ENCODE measurements at regions not wholly inside any gene's neighbourhood (a gene's known extent, or its start where the extent isn't known, plus 50 kb on each side); places are given as distances from the start of the nearest gene placed in this dataset.

DNA sequence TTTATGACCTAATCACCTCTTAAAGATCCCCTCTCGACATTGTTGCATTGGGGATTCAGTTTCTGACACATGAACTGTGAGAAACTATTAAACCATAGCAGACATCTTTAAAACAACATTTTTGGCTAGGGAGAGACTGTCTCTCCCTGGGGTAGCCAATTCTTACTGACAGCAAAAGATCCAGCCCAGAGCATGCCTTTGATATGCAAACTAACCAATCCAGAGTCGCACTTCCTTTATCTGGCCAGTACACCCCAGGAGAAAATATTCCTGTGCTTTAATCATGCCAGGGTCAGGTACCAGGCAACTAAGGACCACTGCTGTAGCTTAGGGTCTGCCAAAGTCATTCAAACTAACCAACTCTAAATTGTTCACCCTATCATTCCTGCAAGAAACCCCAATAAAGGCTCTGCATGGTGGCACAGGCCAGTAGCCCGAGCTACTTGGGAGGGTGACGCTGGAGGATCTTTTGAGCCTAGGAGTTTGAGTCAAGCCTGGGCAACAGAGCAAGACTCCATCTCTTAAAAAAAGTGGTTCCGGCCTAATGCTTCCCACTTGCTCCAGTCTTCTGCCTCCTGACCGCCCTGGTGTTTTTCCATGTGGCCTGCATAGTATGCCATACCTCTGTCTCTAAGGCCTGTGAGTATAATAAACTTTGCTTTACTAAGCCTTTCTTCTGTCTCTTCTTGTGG, 62.3 kb upstream of the DAPK1 start:
- Histone ChIP-seq H3K27ac (replicated peaks in 1 of 4) (no peak overlapping the region), H3K27me3 (no peaks in the 10 kb centered on the region), H3K4me3 (no peak overlapping the region), H3K9me3 (no peaks in the 10 kb centered on the region), H3K36me3 (no peaks in the 10 kb centered on the region), H3K4me1 (no peaks in the 10 kb centered on the region)
- no peak for DNase-seq (ENCODE audit: extremely low spot score)
- intact Hi-C loops (cut with DNase I) = no loop called here
- TF ChIP-seq POLR2AphosphoS5 (IDR thresholded peaks at IDR 0.05) = no peak
- TF ChIP-seq EP300 (IDR thresholded peaks at IDR 0.05) = no peak
- no peak for TF ChIP-seq POLR2A (IDR thresholded peaks at IDR 0.05; ENCODE audit: low read depth)
- TF ChIP-seq, protein P1, sequence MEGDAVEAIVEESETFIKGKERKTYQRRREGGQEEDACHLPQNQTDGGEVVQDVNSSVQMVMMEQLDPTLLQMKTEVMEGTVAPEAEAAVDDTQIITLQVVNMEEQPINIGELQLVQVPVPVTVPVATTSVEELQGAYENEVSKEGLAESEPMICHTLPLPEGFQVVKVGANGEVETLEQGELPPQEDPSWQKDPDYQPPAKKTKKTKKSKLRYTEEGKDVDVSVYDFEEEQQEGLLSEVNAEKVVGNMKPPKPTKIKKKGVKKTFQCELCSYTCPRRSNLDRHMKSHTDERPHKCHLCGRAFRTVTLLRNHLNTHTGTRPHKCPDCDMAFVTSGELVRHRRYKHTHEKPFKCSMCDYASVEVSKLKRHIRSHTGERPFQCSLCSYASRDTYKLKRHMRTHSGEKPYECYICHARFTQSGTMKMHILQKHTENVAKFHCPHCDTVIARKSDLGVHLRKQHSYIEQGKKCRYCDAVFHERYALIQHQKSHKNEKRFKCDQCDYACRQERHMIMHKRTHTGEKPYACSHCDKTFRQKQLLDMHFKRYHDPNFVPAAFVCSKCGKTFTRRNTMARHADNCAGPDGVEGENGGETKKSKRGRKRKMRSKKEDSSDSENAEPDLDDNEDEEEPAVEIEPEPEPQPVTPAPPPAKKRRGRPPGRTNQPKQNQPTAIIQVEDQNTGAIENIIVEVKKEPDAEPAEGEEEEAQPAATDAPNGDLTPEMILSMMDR (IDR thresholded peaks at IDR 0.05) = no peak
- 77% methylated on average over 6 of the region's 6 CpGs for WGBS

DNA sequence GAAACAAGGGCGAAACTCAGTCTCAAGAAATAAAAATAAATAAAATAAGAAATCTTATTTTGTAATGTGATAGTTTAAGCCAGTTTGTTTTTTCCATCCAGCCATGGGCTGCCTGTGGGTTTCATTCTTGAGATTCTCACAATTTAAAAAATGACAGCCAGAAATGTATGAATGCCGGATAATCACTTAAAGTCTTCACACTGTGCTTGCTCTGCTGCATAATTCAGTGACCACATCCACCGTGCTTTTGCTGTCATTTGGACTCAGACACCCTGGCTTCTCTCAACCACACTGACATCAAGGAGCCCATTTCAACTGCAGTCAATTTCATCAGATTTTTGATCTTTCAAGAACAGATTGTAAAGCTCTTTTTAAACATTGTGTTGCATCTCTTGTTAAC, 61.0 kb upstream of the DAPK1 start:
- WGBS = 73% methylated on average over 3 of the region's 3 CpGs
- no peak overlapping the region for H3K4me3 ChIP-seq
- H3K4me1 ChIP-seq = no peaks in the 10 kb centered on the region
- H3K27me3 ChIP-seq = no peaks in the 10 kb centered on the region
- intact Hi-C loops (cut with DNase I) = no loop called here
- TF ChIP-seq POLR2A (IDR thresholded peaks at IDR 0.05; ENCODE audit: low read depth) = no peak
- TF ChIP-seq POLR2AphosphoS5 (IDR thresholded peaks at IDR 0.05) = no peak
- TF ChIP-seq EP300 (IDR thresholded peaks at IDR 0.05) = no peak
- TF ChIP-seq, protein P1 (IDR thresholded peaks at IDR 0.05) = no peak
- H3K9me3 ChIP-seq = no peaks in the 10 kb centered on the region
- H3K36me3 ChIP-seq = no peaks in the 10 kb centered on the region
- no peak overlapping the region for H3K27ac ChIP-seq (replicated peaks in 1 of 4)
- no peak for DNase-seq (ENCODE audit: extremely low spot score)

DNA sequence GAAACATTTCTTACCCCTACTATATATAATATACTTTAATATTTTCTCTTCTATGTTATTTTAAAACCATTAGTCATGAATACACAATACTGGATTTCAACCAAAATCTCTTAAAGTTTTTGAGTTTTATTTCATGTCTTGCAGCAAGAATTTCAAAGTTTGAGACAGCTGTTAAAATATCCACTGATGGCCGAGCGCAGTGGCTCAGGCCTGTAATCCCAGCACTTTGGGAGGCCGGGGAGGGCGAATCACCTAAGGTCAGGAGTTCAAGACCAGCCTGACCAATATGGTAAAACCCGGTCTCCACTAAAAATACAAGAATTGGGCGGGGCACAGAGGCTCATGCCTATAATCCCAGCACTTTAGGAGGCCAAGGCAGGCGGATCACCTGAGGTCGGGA, 59.7 kb upstream of the DAPK1 start:
- TF ChIP-seq, protein P1 (IDR thresholded peaks at IDR 0.05) = no peak
- TF ChIP-seq POLR2A (IDR thresholded peaks at IDR 0.05; ENCODE audit: low read depth) = no peak
- TF ChIP-seq EP300 (IDR thresholded peaks at IDR 0.05) = no peak
- TF ChIP-seq POLR2AphosphoS5 (IDR thresholded peaks at IDR 0.05) = no peak
- Histone ChIP-seq H3K36me3 (no peaks in the 10 kb centered on the region), H3K27ac (replicated peaks in 1 of 4) (no peak overlapping the region), H3K27me3 (no peaks in the 10 kb centered on the region), H3K9me3 (no peaks in the 10 kb centered on the region), H3K4me3 (no peak overlapping the region), H3K4me1 (no peaks in the 10 kb centered on the region)
- intact Hi-C loops (cut with DNase I) = no loop called here
- DNase-seq (ENCODE audit: extremely low spot score) = no peak
- WGBS = 97% methylated on average over 8 of the region's 8 CpGs

DNA sequence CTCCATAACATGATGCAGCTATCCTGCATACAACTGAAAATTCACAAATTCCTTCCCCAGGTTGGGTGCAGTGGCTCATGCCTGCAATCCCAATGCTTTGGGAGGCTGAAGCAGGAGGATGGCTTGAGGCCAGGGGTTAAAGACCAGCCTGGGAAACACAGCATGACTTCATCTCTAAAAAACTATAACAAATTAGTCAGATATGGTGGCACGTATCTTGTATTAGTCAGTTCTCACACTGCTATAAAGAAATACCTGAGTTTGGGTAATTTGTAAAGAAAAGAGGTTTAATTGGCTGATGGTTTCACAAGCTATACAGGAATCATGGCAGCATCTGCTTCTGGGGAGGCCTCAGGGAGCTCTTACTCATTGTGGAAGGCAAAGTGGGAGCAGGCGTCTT, 56.4 kb upstream of the DAPK1 start:
- Histone ChIP-seq H3K36me3 (no peaks in the 10 kb centered on the region), H3K27ac (replicated peaks in 1 of 4) (no peak overlapping the region), H3K4me1 (no peaks in the 10 kb centered on the region), H3K4me3 (no peak overlapping the region), H3K9me3 (no peaks in the 10 kb centered on the region), H3K27me3 (no peaks in the 10 kb centered on the region)
- TF ChIP-seq, protein P1 (IDR thresholded peaks at IDR 0.05) = no peak
- TF ChIP-seq POLR2AphosphoS5 (IDR thresholded peaks at IDR 0.05) = no peak
- TF ChIP-seq EP300 (IDR thresholded peaks at IDR 0.05) = no peak
- TF ChIP-seq POLR2A (IDR thresholded peaks at IDR 0.05; ENCODE audit: low read depth) = no peak
- no peak for DNase-seq (ENCODE audit: extremely low spot score)
- intact Hi-C loops (cut with DNase I) = no loop called here
- 73% methylated on average over 2 of the region's 2 CpGs for WGBS

DNA sequence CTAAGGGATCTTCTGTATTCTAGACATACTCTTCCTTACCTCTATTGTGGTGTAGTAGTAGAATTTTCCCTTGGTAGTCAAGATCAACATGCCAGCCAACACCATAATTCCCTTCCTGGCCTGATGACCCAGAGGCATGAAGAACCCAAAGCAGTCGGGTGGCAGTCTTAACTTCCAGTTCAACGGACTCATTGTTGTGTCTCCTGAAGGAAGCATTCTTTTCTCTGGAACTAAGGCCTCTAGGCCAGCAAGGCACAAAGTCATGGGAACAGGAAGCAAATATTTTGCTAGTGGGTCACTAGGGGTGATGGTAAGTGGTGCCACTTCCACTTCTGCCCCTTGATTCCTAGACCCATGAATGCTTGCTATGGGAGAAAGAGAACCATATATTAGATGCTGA, 55.2 kb upstream of the DAPK1 start:
- H3K4me1 ChIP-seq = no peaks in the 10 kb centered on the region
- TF ChIP-seq POLR2AphosphoS5 (IDR thresholded peaks at IDR 0.05) = no peak
- no peak for TF ChIP-seq EP300 (IDR thresholded peaks at IDR 0.05)
- no peak for TF ChIP-seq POLR2A (IDR thresholded peaks at IDR 0.05; ENCODE audit: low read depth)
- TF ChIP-seq, protein P1 (IDR thresholded peaks at IDR 0.05) = no peak
- H3K4me3 ChIP-seq = no peak overlapping the region
- H3K27ac ChIP-seq (replicated peaks in 1 of 4) = no peak overlapping the region
- no peaks in the 10 kb centered on the region for H3K27me3 ChIP-seq
- H3K36me3 ChIP-seq = no peaks in the 10 kb centered on the region
- no peaks in the 10 kb centered on the region for H3K9me3 ChIP-seq
- intact Hi-C loops (cut with DNase I) = no loop called here
- no peak for DNase-seq (ENCODE audit: extremely low spot score)
- 70% methylated on average over 2 of the region's 2 CpGs for WGBS

All from esophagus muscularis mucosa (tissue), 4 donors.